ENCODE measurements at regions not wholly inside any gene's neighbourhood (a gene's known extent, or its start where the extent isn't known, plus 50 kb on each side); places are given as distances from the start of the nearest gene placed in this dataset.

DNA sequence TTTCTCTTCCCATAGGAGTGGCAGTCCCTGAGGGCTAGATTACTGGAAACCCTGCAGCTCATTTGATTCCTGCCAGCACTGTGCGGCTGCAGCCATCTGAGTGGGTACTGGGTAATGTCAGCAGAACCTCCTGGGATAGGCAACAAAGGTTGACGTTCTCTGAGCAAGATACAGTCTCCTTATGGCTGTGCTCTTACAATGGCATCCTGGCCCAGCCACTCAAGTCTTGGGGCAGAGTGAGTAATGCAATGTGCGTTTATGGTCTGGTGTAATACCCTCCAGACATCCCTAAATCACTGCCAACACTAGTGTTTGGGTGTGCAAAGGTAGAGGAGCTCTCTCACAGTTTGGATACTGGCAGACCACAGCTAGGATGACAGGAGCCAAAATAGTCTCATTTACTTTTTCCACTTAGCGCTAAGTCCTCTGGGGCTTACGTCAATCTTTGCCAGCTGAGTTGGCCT is 775.8 kb downstream of the ZNF385D start:
- ChIA-PET POLR2A (ENCODE audit: partially characterized antibody) (no interaction called here), CTCF (ENCODE audit: partially characterized antibody) (interaction anchor here (1.4 to 2.0 kb wide), 3 partner anchors 41 to 315 kb away, joined by 3 to 6 read pairs (median 3); no protein-coding TSS in a partner anchor)
- no peaks in the 10 kb centered on the region for H4K20me1 ChIP-seq (replicated peaks in 1 of 2; ENCODE audit: control insufficient read depth in 1 of 2, insufficient read depth in 2 of 2, low read length in 2 of 2)
- H4K91ac ChIP-seq (replicated peaks; ENCODE audit: insufficient read length, low read length) = no peak overlapping the region
- H2AFZ ChIP-seq (ENCODE audit: low read length) = no peak overlapping the region
- no peak overlapping the region for H3K4me3 ChIP-seq (ENCODE audit: extremely low read depth in 1 of 4, insufficient read depth in 2 of 4, low read depth in 3 of 4, low read length in 4 of 4)
- H3K18ac ChIP-seq (ENCODE audit: extremely low read depth, low read length) = no peak overlapping the region
- H2BK15ac ChIP-seq (ENCODE audit: low read length) = no peak overlapping the region
- no peak for FAIRE-seq
- no peak overlapping the region for H3K4me2 ChIP-seq (ENCODE audit: insufficient read depth in 1 of 2, low read depth in 2 of 2, low read length in 2 of 2)
- H3K14ac ChIP-seq (ENCODE audit: insufficient read length) = no peak overlapping the region
- H3K27ac ChIP-seq (ENCODE audit: low read depth, low read length) = no peak overlapping the region
- H3K79me2 ChIP-seq (ENCODE audit: control insufficient read depth in 1 of 2, insufficient read depth in 2 of 2, low read length in 2 of 2) = no peaks in the 10 kb centered on the region
- H3K23me2 ChIP-seq (ENCODE audit: low read depth, low read length) = no peaks in the 10 kb centered on the region
- H3K36me3 ChIP-seq (ENCODE audit: control insufficient read depth in 2 of 4, insufficient read depth in 4 of 4, low read length in 3 of 4) = no peaks in the 10 kb centered on the region
- no peak for DNase-seq (ENCODE audit: low read depth in 1 of 2, low spot score in 2 of 2)
- no peak overlapping the region for H4K8ac ChIP-seq (ENCODE audit: extremely low read depth, insufficient read depth, low read length)
- H3K9me3 ChIP-seq (ENCODE audit: insufficient read depth in 2 of 2, low read depth in 1 of 2, low read length in 1 of 2) = no peaks in the 10 kb centered on the region
- H3K4me1 ChIP-seq (replicated peaks in 1 of 4; ENCODE audit: control insufficient read depth in 3 of 4, insufficient read depth in 4 of 4, low read length in 3 of 4) = peaks cover 0 to 2% (median 0%) of the 10 kb centered on the region in 4 experiments; a peak in 2 of 7 replicates
- WGBS, 2 experiments (ENCODE audit: extremely low coverage in 1 of 2, insufficient coverage in 1 of 2, insufficient read length in 1 of 2, insufficient replicate concordance in 2 of 2, low coverage in 1 of 2, low lambda C conversion rate in 2 of 2, missing lambda C conversion rate in 1 of 2) = 86% methylated on average over 5 of the region's 5 CpGs; no CpG with 5 or more reads in 1 of the 2 experiments
- no peak overlapping the region for H2BK12ac ChIP-seq (ENCODE audit: low read depth, low read length)
- H4K5ac ChIP-seq (ENCODE audit: insufficient read length, low read depth, low read length) = no peak overlapping the region
- H3K27me3 ChIP-seq (replicated peaks in 1 of 4; ENCODE audit: control insufficient read depth in 3 of 4, extremely low read depth in 1 of 4, insufficient read depth in 3 of 4, low read length in 3 of 4) = no peaks in the 10 kb centered on the region
- no peak overlapping the region for H2BK120ac ChIP-seq (replicated peaks; ENCODE audit: low read depth, low read length)
- H2AK5ac ChIP-seq (ENCODE audit: low read depth, low read length) = no peak overlapping the region
- H3K56ac ChIP-seq (replicated peaks; ENCODE audit: insufficient read length, low read depth, low read length) = no peak overlapping the region
- H3K4ac ChIP-seq (replicated peaks; ENCODE audit: insufficient read length, low read depth, low read length) = no peak overlapping the region
- H3K23ac ChIP-seq (ENCODE audit: insufficient read length) = no peak overlapping the region
- peak overlapping the region; percentile 1; the same call in 1 of the 2 replicates for H2BK5ac ChIP-seq (ENCODE audit: low read depth, low read length)
- no peak overlapping the region for H2BK20ac ChIP-seq (ENCODE audit: low read length)
- H3K79me1 ChIP-seq (ENCODE audit: low read depth, low read length) = no peaks in the 10 kb centered on the region
- H3K9ac ChIP-seq (replicated peaks in 1 of 4; ENCODE audit: extremely low read depth in 1 of 4, low read depth in 3 of 4, low read length in 3 of 4) = no peak overlapping the region
- TF ChIP-seq RBBP5 (IDR thresholded peaks at IDR 0.05; ENCODE audit: borderline replicate concordance, low read depth, low read length) = no peak
- TF ChIP-seq FOSL1 (IDR thresholded peaks at IDR 0.05; ENCODE audit: insufficient read depth, low read depth, low read length) = no peak
- no peak for TF ChIP-seq BRCA1 (IDR thresholded peaks at IDR 0.05; ENCODE audit: low read depth, low read length)
- no peak for TF ChIP-seq JUND (IDR thresholded peaks at IDR 0.05; ENCODE audit: low read length)
- no peak for TF ChIP-seq GABPA (IDR thresholded peaks at IDR 0.05; ENCODE audit: borderline replicate concordance, insufficient read depth, low read length)
- no peak for TF ChIP-seq CHD2 (IDR thresholded peaks at IDR 0.05; ENCODE audit: low read length)
- no peak for TF ChIP-seq TCF12 (IDR thresholded peaks at IDR 0.05; ENCODE audit: low read depth, low read length)
- no peak for TF ChIP-seq RFX5 (IDR thresholded peaks at IDR 0.05; ENCODE audit: borderline replicate concordance, low read depth, low read length)
- no peak for TF ChIP-seq NANOG (IDR thresholded peaks at IDR 0.05; ENCODE audit: insufficient read depth, low read depth, low read length, poor library complexity, severe bottlenecking)
- no peak for TF ChIP-seq TAF7 (optimal IDR thresholded peaks at IDR 0.05; ENCODE audit: borderline replicate concordance, low read depth, low read length)
- TF ChIP-seq HDAC2 (IDR thresholded peaks at IDR 0.05; ENCODE audit: borderline replicate concordance in 1 of 2, low read depth in 2 of 2, low read length in 2 of 2) = no peak
- TF ChIP-seq SIN3A (conservative IDR thresholded peaks at IDR 0.05 in 1 of 2, IDR thresholded peaks at IDR 0.05 in 1 of 2; ENCODE audit: low read depth in 1 of 2, low read length in 2 of 2) = no peak
- TF ChIP-seq POLR2A (IDR thresholded peaks at IDR 0.05; ENCODE audit: control extremely low read depth in 1 of 2, low read depth in 2 of 2, low read length in 2 of 2) = no peak
- TF ChIP-seq ASH2L (IDR thresholded peaks at IDR 0.05; ENCODE audit: low read length) = no peak
- no peak for TF ChIP-seq SP4 (IDR thresholded peaks at IDR 0.05; ENCODE audit: low read length)
